ENCODE measurements at regions not wholly inside any gene's neighbourhood (a gene's known extent, or its start where the extent isn't known, plus 50 kb on each side); places are given as distances from the start of the nearest gene placed in this dataset.

GRCh38 chr13:61734683-61735082 lies 319.0 kb upstream of the PCDH20 start:
- TF ChIP-seq CTCF (conservative IDR thresholded peaks at IDR 0.05; ENCODE audit: low read length) (no peak), EZH2phosphoT487 (IDR thresholded peaks at IDR 0.05; ENCODE audit: borderline replicate concordance) (no peak)

All from Loucy (cell line).